ENCODE measurements at regions not wholly inside any gene's neighbourhood (a gene's known extent, or its start where the extent isn't known, plus 50 kb on each side); places are given as distances from the start of the nearest gene placed in this dataset.
A peak's percentile ranks its signal among the peaks of the same experiment; 100 is the strongest.
"Not testable (repeated sequence)": the region's sequence is repeated elsewhere in the genome, so short reads cannot be mapped to it uniquely, and the experiment has no call there.

GRCh38 chr11:69887330-69887729 lies 68.1 kb upstream of the FGF3 start:
- DNase-seq (ENCODE audit: low spot score), result no peak

GRCh38 chr11:69887841-69888427 lies 68.7 kb upstream of the FGF3 start:
- no peak for DNase-seq (ENCODE audit: low spot score)

DNA sequence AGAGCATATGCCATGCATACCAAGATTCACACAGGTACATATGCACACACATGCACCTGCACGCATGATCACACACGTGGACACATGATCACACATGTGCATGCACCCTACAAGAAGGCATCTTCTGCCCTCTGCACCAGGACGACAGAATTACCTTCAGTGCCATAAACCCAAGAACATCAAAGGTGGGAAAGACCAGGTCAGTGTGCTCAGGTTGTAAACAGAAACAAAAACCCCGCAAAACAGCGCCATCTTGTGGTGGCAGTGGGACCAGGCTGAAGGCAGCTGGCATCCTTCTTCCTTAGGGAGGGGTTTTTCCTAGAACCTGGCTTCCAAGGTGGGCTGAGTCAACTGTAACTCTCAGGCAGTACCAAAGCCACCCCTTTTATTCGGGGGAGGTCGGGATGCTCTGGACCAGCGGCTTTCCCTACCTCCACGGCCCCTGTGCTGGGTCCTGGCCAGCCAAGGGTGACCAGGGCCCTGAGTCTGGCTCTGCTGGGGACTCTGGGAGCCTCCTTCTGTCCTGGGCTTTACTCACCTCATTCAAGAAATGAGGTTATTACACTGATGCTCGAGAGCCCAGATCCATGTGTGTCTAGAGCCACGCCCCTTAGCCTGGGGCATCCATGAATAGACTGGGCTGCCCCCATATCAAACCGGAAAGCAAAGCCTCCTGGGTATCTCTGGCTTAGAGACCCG lies 69.4 kb upstream of the FGF3 start:
- DNase-seq (ENCODE audit: low spot score), result peak; percentile 90

- DNase-seq (ENCODE audit: low spot score), result no peak
These were observed 70.4 kb upstream of the FGF3 start for GRCh38 chr11:69889400-69890318.

GRCh38 chr11:69890476-69890875 lies 71.3 kb upstream of the FGF3 start:
- no peak for DNase-seq (ENCODE audit: low spot score)

- DNase-seq (ENCODE audit: low spot score), result no peak
These were observed 72.4 kb upstream of the FGF3 start for GRCh38 chr11:69891421-69892236.

DNA sequence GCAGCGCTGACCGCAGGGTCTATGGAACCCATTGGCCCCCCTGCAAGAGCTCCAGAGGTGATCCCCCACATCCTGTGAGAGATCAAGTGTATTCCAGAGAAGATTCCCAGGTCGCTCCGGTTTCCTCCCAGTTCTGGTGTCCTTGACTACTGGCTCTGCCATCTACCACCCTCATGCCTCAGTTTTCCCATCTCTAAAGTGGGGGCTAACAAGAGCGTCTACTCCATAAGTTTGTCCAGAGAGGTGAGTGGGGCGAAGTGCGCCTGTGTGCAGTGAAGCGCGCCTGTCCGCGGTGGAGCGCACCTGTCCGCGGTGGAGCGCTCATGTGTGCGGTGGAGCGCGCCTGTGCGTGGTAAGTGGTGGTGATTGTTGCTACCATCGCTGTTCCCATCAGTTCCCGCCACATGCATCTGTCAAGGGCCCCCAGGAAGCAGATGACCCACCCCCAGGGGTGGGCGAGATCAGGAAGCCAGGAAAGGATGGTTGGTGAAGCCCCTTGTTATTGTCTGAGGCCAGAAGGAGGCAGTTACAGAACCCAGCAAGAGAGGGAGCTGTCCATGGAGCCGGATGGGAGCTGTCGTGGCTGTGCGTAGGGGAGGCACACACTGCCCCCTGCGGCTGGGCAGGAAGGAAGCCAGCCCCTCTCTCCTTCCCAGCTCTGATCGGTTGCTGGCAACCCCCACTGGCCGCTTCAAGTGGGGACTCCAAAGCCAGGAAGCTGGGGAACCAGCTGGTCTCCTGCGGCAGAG lies 73.2 kb upstream of the FGF3 start:
- no peak for DNase-seq (ENCODE audit: low spot score)

- DNase-seq (ENCODE audit: low spot score), result no peak
These were observed 73.9 kb upstream of the FGF3 start for GRCh38 chr11:69892986-69893555.

GRCh38 chr11:69893631-69894030 lies 74.4 kb upstream of the FGF3 start:
- no peak for DNase-seq (ENCODE audit: low spot score)

GRCh38 chr11:69894181-69894611 lies 75.0 kb upstream of the FGF3 start:
- DNase-seq (ENCODE audit: low spot score), result no peak

DNA sequence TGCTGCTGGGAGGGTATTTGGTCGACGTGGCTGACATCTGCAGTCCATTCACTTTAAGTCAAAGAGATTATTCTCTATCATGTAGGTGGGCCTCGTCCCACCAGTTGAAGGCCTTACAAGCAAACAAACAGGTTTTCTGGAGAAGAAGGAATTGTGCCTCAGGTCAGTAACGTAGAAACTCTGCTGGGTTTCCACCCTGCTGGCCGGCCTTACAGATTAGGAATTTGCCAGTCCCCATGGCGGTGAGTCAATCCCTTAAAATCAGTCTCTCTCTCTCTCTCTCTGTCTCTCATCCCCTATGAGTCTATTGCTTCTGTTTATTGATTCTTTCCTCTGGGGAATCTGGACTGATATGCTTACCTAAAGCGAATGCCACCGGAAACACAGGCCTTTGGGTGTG lies 75.4 kb upstream of the FGF3 start:
- no peak for DNase-seq (ENCODE audit: low spot score)

DNA sequence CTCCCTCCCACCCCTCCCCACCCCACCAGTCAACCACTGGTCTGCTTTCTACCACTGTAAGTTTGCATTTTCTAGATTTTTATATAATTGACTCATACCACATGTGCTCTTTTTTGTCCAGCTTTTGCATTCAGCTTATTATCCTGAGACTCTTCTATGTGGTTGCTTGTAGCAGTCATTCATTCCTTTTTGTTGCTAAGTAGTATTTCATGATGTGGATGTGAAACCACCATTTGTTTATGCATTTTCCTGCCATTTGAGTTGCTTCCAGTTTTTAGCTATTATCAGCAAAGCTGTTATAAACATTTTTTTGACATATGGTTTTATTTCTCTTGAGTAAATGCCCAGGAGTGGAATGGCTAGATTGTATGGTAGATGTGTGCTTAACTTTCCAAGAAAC lies 77.0 kb upstream of the FGF3 start:
- no peak for DNase-seq (ENCODE audit: low spot score)

- DNase-seq (ENCODE audit: low spot score), result no peak
These were observed 78.9 kb upstream of the FGF3 start for GRCh38 chr11:69898123-69898522.

GRCh38 chr11:69899957-69900821 lies 81.0 kb upstream of the FGF3 start:
- peak; percentile 73 for DNase-seq (ENCODE audit: low spot score)

DNA sequence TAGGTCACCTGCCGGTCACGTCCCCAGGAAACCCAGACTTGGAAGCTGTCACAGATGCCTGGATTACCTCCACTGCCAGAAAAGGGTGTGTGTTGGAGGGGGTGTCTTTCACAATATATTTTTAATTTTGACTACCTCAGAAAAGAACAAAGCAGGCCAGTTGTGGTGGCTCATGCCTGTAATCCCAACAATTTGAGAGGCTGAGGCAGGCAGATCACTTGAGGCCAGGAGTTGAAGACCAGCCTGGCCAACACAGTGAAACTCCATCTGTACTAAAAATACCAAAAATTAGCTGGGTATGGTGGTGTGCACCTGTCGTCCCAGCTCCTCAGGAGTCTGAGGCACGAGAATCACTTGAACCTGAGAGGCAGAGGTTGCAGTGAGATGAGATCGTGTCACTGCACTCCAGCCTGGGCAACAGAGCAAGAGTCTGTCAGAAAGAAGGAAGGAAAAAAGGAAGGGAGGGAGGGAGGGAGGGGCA lies 81.6 kb upstream of the FGF3 start:
- DNase-seq (ENCODE audit: low spot score), result not testable (repeated sequence)

GRCh38 chr11:69902337-69902736 lies 83.1 kb upstream of the FGF3 start:
- no peak for DNase-seq (ENCODE audit: low spot score)

GRCh38 chr11:69903211-69903610 lies 84.0 kb upstream of the FGF3 start:
- DNase-seq (ENCODE audit: low spot score), result no peak

GRCh38 chr11:69904161-69904973 lies 85.2 kb upstream of the FGF3 start:
- no peak for DNase-seq (ENCODE audit: low spot score)

GRCh38 chr11:69904974-69905535 lies 85.8 kb upstream of the FGF3 start:
- no peak for DNase-seq (ENCODE audit: low spot score)

Measured in SW480 (cell line).